IMR-90 (cell line): ENCODE measurements at regions not wholly inside any gene's neighbourhood (a gene's known extent, or its start where the extent isn't known, plus 50 kb on each side); places are given as distances from the start of the nearest gene placed in this dataset.

Experiments used
- ATAC-seq: fragments of 200-7000 bp; cut with Tn5 transposase; 2 replicates; pipeline ENCODE4 v1.9.1; 2020; ENCODE audit warnings: low read depth, mild to moderate bottlenecking, moderate library complexity
- BruUV-seq: library from RNA; stranded (reverse); fragments of 400-500 nt; replicated peaks from 2 replicates; lab custom pipeline; 2021; lab: Mats Ljungman, UMichigan
- CTCF ChIA-PET: fragments of 300-600 bp; formaldehyde crosslinking; extraction: SDS; loops from one replicate; lab custom pipeline; 2021; ENCODE audit warnings: antibody characterized with exemption; lab: Yijun Ruan, JAX
- POLR2A ChIA-PET: fragments of 300-600 bp; sonication (Branson Sonifier 250); formaldehyde crosslinking; loops from one replicate; lab custom pipeline; 2022; ENCODE audit warnings: antibody characterized with exemption; ENCODE audit not compliant: unreplicated experiment; lab: Charles Lee
- DNase-seq: peaks from one replicate; pipeline ENCODE4 v3.0.0; 2013
- H2AFZ ChIP-seq: replicated peaks from 2 replicates; pipeline ENCODE3; 2013; ENCODE audit warnings: low read length, mild to moderate bottlenecking; ENCODE audit not compliant: poor library complexity
- H2AK5ac ChIP-seq: 2 replicates; pipeline ENCODE4 v1.6.1; 2013; ENCODE audit warnings: low read depth, low read length, inconsistent platforms
- H2AK9ac ChIP-seq: replicated peaks from 2 replicates; pipeline ENCODE3; 2013; ENCODE audit warnings: mild to moderate bottlenecking, low read depth, low read length, moderate library complexity; ENCODE audit not compliant: poor library complexity
- H2BK120ac ChIP-seq: 2 replicates; pipeline ENCODE4 v1.6.1; 2013; ENCODE audit warnings: low read depth, low read length, inconsistent platforms
- H2BK15ac ChIP-seq: 3 replicates; pipeline ENCODE4 v1.6.1; 2013; ENCODE audit warnings: low read depth, low read length, inconsistent platforms
- H2BK20ac ChIP-seq: 2 replicates; pipeline ENCODE4 v1.6.1; 2013; ENCODE audit warnings: low read depth, mild to moderate bottlenecking, inconsistent platforms, low read length, moderate library complexity
- H2BK5ac ChIP-seq: 2 replicates; pipeline ENCODE4 v1.6.1; 2013; ENCODE audit warnings: mild to moderate bottlenecking, low read depth, low read length, inconsistent platforms; ENCODE audit not compliant: poor library complexity, severe bottlenecking
- H3K14ac ChIP-seq: replicated peaks from 2 replicates; pipeline ENCODE4 v1.6.1; 2013; ENCODE audit warnings: low read depth, low read length, inconsistent platforms
- H3K18ac ChIP-seq: 2 replicates; pipeline ENCODE4 v1.6.1; 2013; ENCODE audit warnings: low read depth, low read length, control low read depth
- H3K23ac ChIP-seq: 2 replicates; pipeline ENCODE4 v1.6.1; 2013; ENCODE audit warnings: low read depth, low read length, inconsistent platforms
- H3K27ac ChIP-seq: 2 replicates; pipeline ENCODE4 v1.5.1; 2013; ENCODE audit warnings: mild to moderate bottlenecking, control low read depth, low read length; ENCODE audit not compliant: insufficient read depth
- H3K27me3 ChIP-seq: 2 replicates; pipeline ENCODE4 v1.6.1; 2013; ENCODE audit warnings: low read length; ENCODE audit not compliant: control insufficient read depth, insufficient read depth
- H3K36me3 ChIP-seq: 2 replicates; pipeline ENCODE4 v1.6.1; 2013; ENCODE audit warnings: low read length, mixed read lengths; ENCODE audit not compliant: control insufficient read depth, insufficient read depth
- H3K4ac ChIP-seq: 2 replicates; pipeline ENCODE4 v1.6.1; 2013; ENCODE audit warnings: low read depth, low read length, inconsistent platforms
- H3K4me1 ChIP-seq: 2 replicates; pipeline ENCODE4 v1.6.1; 2013; ENCODE audit warnings: low read length, mixed read lengths; ENCODE audit not compliant: control insufficient read depth, insufficient read depth
- H3K4me2 ChIP-seq: 2 replicates; pipeline ENCODE4 v1.6.1; 2013; ENCODE audit warnings: low read depth, mild to moderate bottlenecking, control low read depth, low read length, moderate library complexity
- H3K4me3 ChIP-seq: 2 replicates; pipeline ENCODE4 v1.5.1; 2013; ENCODE audit warnings: low read depth, mild to moderate bottlenecking, control low read depth, low read length, moderate library complexity; ENCODE audit not compliant: insufficient read depth
- H3K56ac ChIP-seq: 2 replicates; pipeline ENCODE4 v1.6.1; 2013; ENCODE audit warnings: low read length, inconsistent platforms; ENCODE audit not compliant: insufficient read depth; ENCODE audit errors: extremely low read depth
- H3K79me1 ChIP-seq, 2 experiments: 2 replicates each; pipeline ENCODE4 v1.6.1; 2013; ENCODE audit warnings: low read length in 2 of 2, inconsistent platforms in 1 of 2, low read depth in 1 of 2
- H3K9ac ChIP-seq: 2 replicates; pipeline ENCODE4 v1.6.1; 2013; ENCODE audit warnings: low read depth, low read length, control low read depth
- H3K9me1 ChIP-seq: 2 replicates; pipeline ENCODE4 v1.6.1; 2013; ENCODE audit warnings: low read length, inconsistent platforms; ENCODE audit not compliant: insufficient read depth
- H3K9me3 ChIP-seq: 2 replicates; pipeline ENCODE4 v1.6.1; 2013; ENCODE audit warnings: low read length; ENCODE audit not compliant: control insufficient read depth, insufficient read depth
- H4K20me1 ChIP-seq: 2 replicates; pipeline ENCODE4 v1.6.1; 2013; ENCODE audit warnings: low read length, inconsistent platforms; ENCODE audit not compliant: insufficient read depth
- H4K5ac ChIP-seq: 2 replicates; pipeline ENCODE4 v1.6.1; 2013; ENCODE audit warnings: mild to moderate bottlenecking, low read depth, low read length, control low read depth
- H4K8ac ChIP-seq, 2 experiments: 2 replicates each; pipeline ENCODE4 v1.6.1; 2013; ENCODE audit warnings: low read depth in 2 of 2, low read length in 2 of 2, control low read depth in 1 of 2, inconsistent platforms in 1 of 2
- H4K91ac ChIP-seq: 2 replicates; pipeline ENCODE4 v1.6.1; 2013; ENCODE audit warnings: low read depth, low read length, inconsistent platforms; ENCODE audit not compliant: insufficient read depth
- BHLHE40 ChIP-seq: fragments of 150-350 bp; IDR thresholded peaks from 2 replicates; pipeline ENCODE4 v1.6.1; 2016; ENCODE audit warnings: mild to moderate bottlenecking, low read depth, low read length
- CHD1 ChIP-seq: IDR thresholded peaks from 2 replicates; pipeline ENCODE4 v1.6.1; 2012; ENCODE audit warnings: low read depth, low read length, improper control_type of control experiment
- FOS ChIP-seq: fragments of 150-350 bp; IDR thresholded peaks from 2 replicates; pipeline ENCODE4 v1.6.1; 2016; ENCODE audit warnings: low read depth, low read length
- MAFK ChIP-seq: IDR thresholded peaks from 2 replicates; pipeline ENCODE4 v1.6.1; 2012; ENCODE audit warnings: low read depth, low read length, improper control_type of control experiment
- MAZ ChIP-seq: IDR thresholded peaks from 2 replicates; pipeline ENCODE4 v1.6.1; 2012; ENCODE audit warnings: low read depth, mild to moderate bottlenecking, low read length, improper control_type of control experiment, moderate library complexity, borderline replicate concordance
- MXI1 ChIP-seq: IDR thresholded peaks from 2 replicates; pipeline ENCODE4 v1.6.1; 2012; ENCODE audit warnings: low read depth, mild to moderate bottlenecking, low read length, moderate library complexity, borderline replicate concordance
- NFE2L2 ChIP-seq: fragments of 150-350 bp; IDR thresholded peaks from 2 replicates; pipeline ENCODE4 v1.6.1; 2016; ENCODE audit warnings: low read depth, mild to moderate bottlenecking, low read length
- POLR2A ChIP-seq: IDR thresholded peaks from 2 replicates; pipeline ENCODE4 v1.6.1; 2012; ENCODE audit warnings: mild to moderate bottlenecking, low read depth, low read length
- RAD21 ChIP-seq: IDR thresholded peaks from 2 replicates; pipeline ENCODE4 v1.6.1; 2012; ENCODE audit warnings: low read length, improper control_type of control experiment
- RCOR1 ChIP-seq: IDR thresholded peaks from 2 replicates; pipeline ENCODE4 v1.6.1; 2012; ENCODE audit warnings: mild to moderate bottlenecking, low read length, improper control_type of control experiment; ENCODE audit not compliant: insufficient replicate concordance
- RFX5 ChIP-seq: IDR thresholded peaks from 2 replicates; pipeline ENCODE4 v1.8.0; 2012; ENCODE audit warnings: low read depth, mild to moderate bottlenecking, low read length, moderate library complexity
- SMC3 ChIP-seq: fragments of 150-350 bp; IDR thresholded peaks from 2 replicates; pipeline ENCODE4 v1.6.1; 2016; ENCODE audit warnings: low read depth, mild to moderate bottlenecking, antibody characterized with exemption, low read length, moderate library complexity
- WGBS, 2 experiments: methylation state at CpG; one replicate each; pipeline versions ENCODE4 v1.1.5 to v1.1.7; 2013; ENCODE audit warnings: missing lambda C conversion rate in 2 of 2; ENCODE audit not compliant: insufficient read length in 1 of 2; ENCODE audit errors: extremely low coverage in 2 of 2; 5-methylcytosine and 5-hydroxymethylcytosine counted together
- dilution Hi-C: fragments of 300-500 bp; cut with HindIII; formaldehyde crosslinking; loops from one replicate; pipeline ENCODE4 v1.14.3; 2018; ENCODE audit warnings: low sequenced_read_pairs; ENCODE audit not compliant: unreplicated experiment
- in situ Hi-C: fragments of 300-500 bp; cut with MboI; formaldehyde crosslinking; loops from 3 replicates; pipeline ENCODE4 v1.14.3; 2019; ENCODE audit warnings: low sequenced_read_pairs, inconsistent platforms, mixed read lengths
- intact Hi-C: fragments of 100-400 bp; cut with micrococcal nuclease; formaldehyde crosslinking; loops from 2 replicates; pipeline ENCODE4 v1.10.0; 2022
- TF ChIP-seq, protein P1 (sequence below): fragments of 150-350 bp; IDR thresholded peaks from 2 replicates; pipeline ENCODE4 v1.6.1; 2016; ENCODE audit warnings: low read depth, mild to moderate bottlenecking, low read length, moderate library complexity, borderline replicate concordance
- TF ChIP-seq, protein P2 (sequence below): fragments of 150-350 bp; IDR thresholded peaks from 2 replicates; pipeline ENCODE4 v1.6.1; 2017; ENCODE audit warnings: mild to moderate bottlenecking, antibody characterized with exemption, low read length, low read depth
- TF ChIP-seq, protein P3 (sequence below): conservative IDR thresholded peaks from 2 replicates; pipeline ENCODE4 v1.5.1; 2012; ENCODE audit warnings: mild to moderate bottlenecking, low read depth, low read length, improper control_type of control experiment

DNA sequence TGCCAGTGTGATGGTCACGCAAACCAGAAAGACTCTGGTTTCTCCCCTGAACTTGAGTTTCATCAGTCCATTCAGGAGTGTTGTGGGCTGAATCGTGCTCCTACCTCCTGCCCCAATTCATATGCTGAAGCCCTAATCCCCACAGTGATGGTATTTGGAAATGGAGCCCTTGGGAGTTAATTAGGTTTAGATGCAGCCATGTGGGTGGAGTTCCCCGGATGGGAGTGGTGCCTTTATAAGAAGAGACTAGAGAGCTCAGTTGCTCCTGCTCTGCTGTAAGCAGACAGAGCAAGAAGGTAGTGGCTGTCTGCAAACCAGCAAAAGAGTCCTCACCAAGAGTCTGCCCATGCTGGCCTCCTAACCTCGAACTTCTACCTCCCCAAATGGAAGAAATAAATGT, 160.3 kb upstream of the DYNLRB2 start:
- Histone ChIP-seq H3K14ac (no peak overlapping the region), H3K27ac (no peak overlapping the region), H2BK120ac (no peak overlapping the region), H3K36me3 (no peaks in the 10 kb centered on the region), H2BK15ac (no peak overlapping the region), H3K79me1 (no peaks in the 10 kb centered on the region), H4K5ac (no peak overlapping the region), H3K56ac (no peak overlapping the region), H3K9ac (no peak overlapping the region), H3K9me3 (no peaks in the 10 kb centered on the region), H3K4me2 (no peak overlapping the region), H3K4me1 (no peaks in the 10 kb centered on the region), H3K4ac (no peak overlapping the region), H3K27me3 (no peaks in the 10 kb centered on the region), H3K18ac (no peak overlapping the region), H4K8ac (no peak overlapping the region), H2BK5ac (no peak overlapping the region), H3K9me1 (no peaks in the 10 kb centered on the region), H2BK20ac (no peak overlapping the region), H3K4me3 (no peak overlapping the region), H3K23ac (no peak overlapping the region), H4K91ac (no peak overlapping the region), H2AK9ac (no peak overlapping the region), H2AFZ (no peak overlapping the region), H4K20me1 (no peaks in the 10 kb centered on the region), H2AK5ac (no peak overlapping the region)
- no TSS peak for BruUV-seq
- WGBS, 2 experiments = no CpG with 5 or more reads among the region's 4 CpGs
- DNase-seq (no peak), ATAC-seq (no peak)
- dilution Hi-C loops (no loop called here), intact Hi-C loops (no loop called here), in situ Hi-C loops (no loop called here)
- TF ChIP-seq, protein P1, sequence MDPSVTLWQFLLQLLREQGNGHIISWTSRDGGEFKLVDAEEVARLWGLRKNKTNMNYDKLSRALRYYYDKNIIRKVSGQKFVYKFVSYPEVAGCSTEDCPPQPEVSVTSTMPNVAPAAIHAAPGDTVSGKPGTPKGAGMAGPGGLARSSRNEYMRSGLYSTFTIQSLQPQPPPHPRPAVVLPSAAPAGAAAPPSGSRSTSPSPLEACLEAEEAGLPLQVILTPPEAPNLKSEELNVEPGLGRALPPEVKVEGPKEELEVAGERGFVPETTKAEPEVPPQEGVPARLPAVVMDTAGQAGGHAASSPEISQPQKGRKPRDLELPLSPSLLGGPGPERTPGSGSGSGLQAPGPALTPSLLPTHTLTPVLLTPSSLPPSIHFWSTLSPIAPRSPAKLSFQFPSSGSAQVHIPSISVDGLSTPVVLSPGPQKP = no peak
- TF ChIP-seq RAD21 = no peak
- no peak for TF ChIP-seq CHD1
- no peak for TF ChIP-seq FOS
- no peak for TF ChIP-seq RCOR1
- TF ChIP-seq MAZ = no peak
- TF ChIP-seq, protein P2, sequence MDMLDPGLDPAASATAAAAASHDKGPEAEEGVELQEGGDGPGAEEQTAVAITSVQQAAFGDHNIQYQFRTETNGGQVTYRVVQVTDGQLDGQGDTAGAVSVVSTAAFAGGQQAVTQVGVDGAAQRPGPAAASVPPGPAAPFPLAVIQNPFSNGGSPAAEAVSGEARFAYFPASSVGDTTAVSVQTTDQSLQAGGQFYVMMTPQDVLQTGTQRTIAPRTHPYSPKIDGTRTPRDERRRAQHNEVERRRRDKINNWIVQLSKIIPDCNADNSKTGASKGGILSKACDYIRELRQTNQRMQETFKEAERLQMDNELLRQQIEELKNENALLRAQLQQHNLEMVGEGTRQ = no peak
- TF ChIP-seq MAFK = no peak
- no peak for TF ChIP-seq SMC3
- TF ChIP-seq MXI1 = no peak
- no peak for TF ChIP-seq RFX5
- TF ChIP-seq BHLHE40 = no peak
- TF ChIP-seq POLR2A = no peak
- no peak for TF ChIP-seq NFE2L2
- TF ChIP-seq, protein P3, sequence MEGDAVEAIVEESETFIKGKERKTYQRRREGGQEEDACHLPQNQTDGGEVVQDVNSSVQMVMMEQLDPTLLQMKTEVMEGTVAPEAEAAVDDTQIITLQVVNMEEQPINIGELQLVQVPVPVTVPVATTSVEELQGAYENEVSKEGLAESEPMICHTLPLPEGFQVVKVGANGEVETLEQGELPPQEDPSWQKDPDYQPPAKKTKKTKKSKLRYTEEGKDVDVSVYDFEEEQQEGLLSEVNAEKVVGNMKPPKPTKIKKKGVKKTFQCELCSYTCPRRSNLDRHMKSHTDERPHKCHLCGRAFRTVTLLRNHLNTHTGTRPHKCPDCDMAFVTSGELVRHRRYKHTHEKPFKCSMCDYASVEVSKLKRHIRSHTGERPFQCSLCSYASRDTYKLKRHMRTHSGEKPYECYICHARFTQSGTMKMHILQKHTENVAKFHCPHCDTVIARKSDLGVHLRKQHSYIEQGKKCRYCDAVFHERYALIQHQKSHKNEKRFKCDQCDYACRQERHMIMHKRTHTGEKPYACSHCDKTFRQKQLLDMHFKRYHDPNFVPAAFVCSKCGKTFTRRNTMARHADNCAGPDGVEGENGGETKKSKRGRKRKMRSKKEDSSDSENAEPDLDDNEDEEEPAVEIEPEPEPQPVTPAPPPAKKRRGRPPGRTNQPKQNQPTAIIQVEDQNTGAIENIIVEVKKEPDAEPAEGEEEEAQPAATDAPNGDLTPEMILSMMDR = no peak
- CTCF ChIA-PET = no interaction called here
- POLR2A ChIA-PET = no interaction called here
